Endothelial cell of umbilical vein (primary cell): ENCODE measurements at regions not wholly inside any gene's neighbourhood (a gene's known extent, or its start where the extent isn't known, plus 50 kb on each side); places are given as distances from the start of the nearest gene placed in this dataset.

ENCODE experiments used
- BruUV-seq: library from RNA; stranded (reverse); fragments of 400-500 nt; replicated peaks from 2 replicates; lab custom pipeline; 2021; lab: Mats Ljungman, UMichigan
- CTCF ChIA-PET: fragments of 300-600, 350-600 bp; sonication (Branson Sonifier 250); formaldehyde crosslinking; loops from one replicate; lab custom pipeline; 2021; ENCODE audit warnings: antibody characterized with exemption, inconsistent platforms; lab: Charles Lee
- POLR2A ChIA-PET: fragments of 300-600, 350-600 bp; sonication (Branson Sonifier 250); formaldehyde crosslinking; loops from one replicate; lab custom pipeline; 2021; ENCODE audit warnings: antibody characterized with exemption, inconsistent platforms; lab: Charles Lee
- DNase-seq: peaks from one replicate; pipeline ENCODE4 v3.0.0-alpha.2; 2011; ENCODE audit warnings: low read depth, low spot score
- FAIRE-seq: peaks from 2 replicates; lab custom pipeline; 2011; peaks lifted over from hg19 to GRCh38; lab: Jason Lieb, UNC
- H2AFZ ChIP-seq: 2 replicates; pipeline ENCODE4 v1.6.0; 2012; ENCODE audit warnings: low read depth, low read length, control low read depth, inconsistent platforms
- H3K27ac ChIP-seq: 2 replicates; pipeline ENCODE4 v1.5.1; 2011; ENCODE audit warnings: low read depth, mild to moderate bottlenecking, control low read depth, low read length, moderate library complexity; ENCODE audit not compliant: insufficient read depth
- H3K27me3 ChIP-seq, 2 experiments: 2 replicates each; pipeline versions ENCODE4 v1.6.0 to v1.6.1; 2011; ENCODE audit warnings: low read length in 2 of 2, mixed read lengths in 1 of 2; ENCODE audit not compliant: control insufficient read depth in 2 of 2, insufficient read depth in 2 of 2
- H3K36me3 ChIP-seq, 2 experiments: 2 replicates in 1 of 2; 3 replicates in 1 of 2; pipeline ENCODE4 v1.5.1; 2011; ENCODE audit warnings: low read length in 2 of 2, mild to moderate bottlenecking in 1 of 2, moderate library complexity in 1 of 2; ENCODE audit not compliant: control insufficient read depth in 2 of 2, insufficient read depth in 2 of 2; ENCODE audit errors: extremely low read depth in 1 of 2
- H3K4me1 ChIP-seq: 3 replicates; pipeline ENCODE4 v1.5.1; 2011; ENCODE audit warnings: mild to moderate bottlenecking, low read length; ENCODE audit not compliant: control insufficient read depth, insufficient read depth; ENCODE audit errors: extremely low read depth
- H3K4me2 ChIP-seq: 2 replicates; pipeline ENCODE4 v1.6.1; 2011; ENCODE audit warnings: low read length, control low read depth, mixed read lengths; ENCODE audit not compliant: insufficient read depth
- H3K4me3 ChIP-seq, 3 experiments: fragments of 200-600 bp in 1 of 3; sonication (generic), shearing (Covaris generic) in 1 of 3; replicated peaks in 1 of 3; 2 replicates each; pipeline ENCODE4 v1.5.1; 2011 to 2016; ENCODE audit warnings: control low read depth in 3 of 3, low read length in 3 of 3, mild to moderate bottlenecking in 2 of 3, inconsistent platforms in 1 of 3, low read depth in 1 of 3, moderate library complexity in 1 of 3; ENCODE audit not compliant: insufficient read depth in 1 of 3
- H3K79me2 ChIP-seq: 2 replicates; pipeline ENCODE4 v1.6.0; 2012; ENCODE audit warnings: low read length, inconsistent platforms; ENCODE audit not compliant: control insufficient read depth, insufficient read depth
- H3K9ac ChIP-seq: replicated peaks from 2 replicates; pipeline ENCODE3; 2011; ENCODE audit warnings: low read length, control low read depth; ENCODE audit not compliant: insufficient read depth; ENCODE audit errors: extremely low read depth
- H3K9me1 ChIP-seq: replicated peaks from 3 replicates; pipeline ENCODE4 v1.6.0; 2011; ENCODE audit warnings: mild to moderate bottlenecking, low read length; ENCODE audit not compliant: control insufficient read depth, insufficient read depth; ENCODE audit errors: extremely low read depth
- H3K9me3 ChIP-seq: replicated peaks from 2 replicates; pipeline ENCODE4 v1.5.1; 2012; ENCODE audit warnings: low read length, inconsistent platforms; ENCODE audit not compliant: control insufficient read depth, insufficient read depth
- H4K20me1 ChIP-seq: replicated peaks from 2 replicates; pipeline ENCODE3; 2011; ENCODE audit warnings: mild to moderate bottlenecking, low read length; ENCODE audit not compliant: control insufficient read depth, insufficient read depth; ENCODE audit errors: extremely low read depth
- EZH2 ChIP-seq: IDR thresholded peaks from 2 replicates; pipeline ENCODE4 v1.6.1; 2012; ENCODE audit warnings: borderline replicate concordance, low read depth, mild to moderate bottlenecking, moderate library complexity, low read length, inconsistent platforms; ENCODE audit not compliant: severe bottlenecking
- FOS ChIP-seq: IDR thresholded peaks from 2 replicates; pipeline ENCODE4 v1.6.1; 2011; ENCODE audit warnings: mild to moderate bottlenecking, low read length, moderate library complexity, borderline replicate concordance; ENCODE audit not compliant: insufficient read depth
- GATA2 ChIP-seq: IDR thresholded peaks from 2 replicates; pipeline ENCODE4 v1.7.0; 2011; ENCODE audit warnings: low read depth, mild to moderate bottlenecking, moderate library complexity, mixed read lengths, low read length; ENCODE audit not compliant: insufficient read length, insufficient read depth
- JUN ChIP-seq: IDR thresholded peaks from 2 replicates; pipeline ENCODE4 v1.6.1; 2011; ENCODE audit warnings: borderline replicate concordance, low read depth; ENCODE audit not compliant: insufficient read length, insufficient read depth
- MYC ChIP-seq: IDR thresholded peaks from one replicate; pipeline ENCODE4 v1.6.1; 2011; ENCODE audit warnings: mild to moderate bottlenecking, low read depth, low read length
- POLR2A ChIP-seq: IDR thresholded peaks from 2 replicates; pipeline ENCODE4 v1.6.1; 2012; ENCODE audit warnings: low read depth, mild to moderate bottlenecking, control low read depth, low read length
- POLR2AphosphoS5 ChIP-seq: IDR thresholded peaks from 2 replicates; pipeline ENCODE4 v1.6.1; 2012; ENCODE audit warnings: low read depth, mild to moderate bottlenecking, control low read depth, low read length, moderate library complexity; ENCODE audit not compliant: insufficient read depth
- dilution Hi-C: fragments of 300-500 bp; cut with MboI; formaldehyde crosslinking; loops from one replicate; pipeline ENCODE4 v1.15.0; 2019; ENCODE audit warnings: low sequenced_read_pairs; ENCODE audit not compliant: extremely low pct_ligation_motif_present
- intact Hi-C: fragments of 100-400 bp; cut with micrococcal nuclease; formaldehyde crosslinking; loops from one replicate; pipeline ENCODE4 v1.10.0; 2022
- TF ChIP-seq, protein P1 (sequence below): IDR thresholded peaks from 2 replicates; pipeline ENCODE4 v1.6.1; 2011; ENCODE audit not compliant: insufficient read depth, insufficient read length
- TF ChIP-seq, protein P2 (sequence below), 2 donors: IDR thresholded peaks; 1 replicate in 1 of 2; 2 replicates in 1 of 2; pipeline ENCODE4 v1.5.1; 2011; ENCODE audit warnings: low read length in 2 of 2, mild to moderate bottlenecking in 2 of 2, moderate library complexity in 2 of 2, control low read depth in 1 of 2, inconsistent platforms in 1 of 2, low read depth in 1 of 2; ENCODE audit not compliant: insufficient read depth in 1 of 2; ENCODE audit errors: extremely low read depth in 1 of 2

DNA sequence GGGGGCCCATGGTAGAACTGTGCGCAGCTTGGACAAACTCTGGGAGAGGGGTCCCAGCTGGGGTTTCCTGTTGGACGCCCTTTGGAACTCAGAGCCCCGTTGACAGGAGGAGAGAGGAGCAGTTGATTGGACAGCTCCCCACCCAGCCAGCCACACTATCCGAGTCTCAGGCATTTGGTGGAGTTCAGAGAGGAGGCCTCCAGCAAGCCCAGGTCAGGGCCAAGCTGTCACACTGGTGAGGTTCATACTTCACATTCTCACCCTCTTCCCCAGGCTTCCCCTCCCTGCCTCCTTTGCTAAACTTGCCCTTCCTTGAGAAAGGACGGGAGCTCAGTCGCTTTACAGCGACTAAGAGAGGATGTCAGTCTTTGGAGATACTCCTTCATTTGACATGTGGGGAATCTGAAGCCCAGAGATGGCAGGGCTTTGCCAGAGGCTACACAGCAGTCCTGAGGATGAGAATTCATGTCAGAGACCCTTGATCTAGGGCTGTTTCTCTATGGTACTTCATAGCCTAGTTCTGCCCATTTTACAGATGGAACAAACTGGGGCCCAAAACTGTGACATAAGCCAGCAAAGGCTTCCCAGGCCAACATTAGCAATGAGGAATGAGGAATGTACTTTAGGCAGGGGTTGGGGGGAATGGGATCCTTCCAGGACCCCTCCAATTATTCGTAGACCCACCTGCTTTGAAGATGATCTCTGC lies 142.2 kb downstream of the SMAD6 start:
- POLR2A ChIA-PET, result interaction anchor here (0.5 kb wide), 1 partner anchor 9 kb away, joined by 4 read pairs; no protein-coding TSS in a partner anchor
- no peaks in the 10 kb centered on the region for H3K9me1 ChIP-seq
- dilution Hi-C loops (no loop called here), intact Hi-C loops (no loop called here)
- FAIRE-seq (no peak), DNase-seq (no peak)
- H3K4me3 ChIP-seq, result no peak overlapping the region
- H3K9ac ChIP-seq, result no peak overlapping the region
- H4K20me1 ChIP-seq, result no peaks in the 10 kb centered on the region
- no peak overlapping the region for H3K27ac ChIP-seq
- no peaks in the 10 kb centered on the region for H3K36me3 ChIP-seq
- no peak overlapping the region for H3K4me2 ChIP-seq
- no peak overlapping the region for H2AFZ ChIP-seq
- no peaks in the 10 kb centered on the region for H3K9me3 ChIP-seq
- BruUV-seq, result no TSS peak
- H3K27me3 ChIP-seq, result no peaks in the 10 kb centered on the region
- TF ChIP-seq POLR2AphosphoS5, result no peak
- no peak for TF ChIP-seq FOS
- TF ChIP-seq, protein P1, sequence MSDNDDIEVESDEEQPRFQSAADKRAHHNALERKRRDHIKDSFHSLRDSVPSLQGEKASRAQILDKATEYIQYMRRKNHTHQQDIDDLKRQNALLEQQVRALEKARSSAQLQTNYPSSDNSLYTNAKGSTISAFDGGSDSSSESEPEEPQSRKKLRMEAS, result no peak
- no peak for TF ChIP-seq EZH2
- TF ChIP-seq JUN, result no peak
- no peak for TF ChIP-seq MYC
- no peak for TF ChIP-seq GATA2
- TF ChIP-seq POLR2A, result no peak
- TF ChIP-seq, protein P2, sequence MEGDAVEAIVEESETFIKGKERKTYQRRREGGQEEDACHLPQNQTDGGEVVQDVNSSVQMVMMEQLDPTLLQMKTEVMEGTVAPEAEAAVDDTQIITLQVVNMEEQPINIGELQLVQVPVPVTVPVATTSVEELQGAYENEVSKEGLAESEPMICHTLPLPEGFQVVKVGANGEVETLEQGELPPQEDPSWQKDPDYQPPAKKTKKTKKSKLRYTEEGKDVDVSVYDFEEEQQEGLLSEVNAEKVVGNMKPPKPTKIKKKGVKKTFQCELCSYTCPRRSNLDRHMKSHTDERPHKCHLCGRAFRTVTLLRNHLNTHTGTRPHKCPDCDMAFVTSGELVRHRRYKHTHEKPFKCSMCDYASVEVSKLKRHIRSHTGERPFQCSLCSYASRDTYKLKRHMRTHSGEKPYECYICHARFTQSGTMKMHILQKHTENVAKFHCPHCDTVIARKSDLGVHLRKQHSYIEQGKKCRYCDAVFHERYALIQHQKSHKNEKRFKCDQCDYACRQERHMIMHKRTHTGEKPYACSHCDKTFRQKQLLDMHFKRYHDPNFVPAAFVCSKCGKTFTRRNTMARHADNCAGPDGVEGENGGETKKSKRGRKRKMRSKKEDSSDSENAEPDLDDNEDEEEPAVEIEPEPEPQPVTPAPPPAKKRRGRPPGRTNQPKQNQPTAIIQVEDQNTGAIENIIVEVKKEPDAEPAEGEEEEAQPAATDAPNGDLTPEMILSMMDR (IDR thresholded peaks at IDR 0.05; ENCODE audit: extremely low read depth in 1 of 2, insufficient read depth in 1 of 2, low read depth in 1 of 2, low read length in 2 of 2), result no peak
- H3K79me2 ChIP-seq, result peaks cover 2% of the 10 kb centered on the region
- peaks cover 15% of the 10 kb centered on the region for H3K4me1 ChIP-seq
- CTCF ChIA-PET, result interaction anchor here (0.8 to 1.8 kb wide), 9 partner anchors 19 to 241 kb away, joined by 3 to 5 read pairs (median 4); no protein-coding TSS in a partner anchor
